IMR-90 (cell line): ENCODE measurements at regions not wholly inside any gene's neighbourhood (a gene's known extent, or its start where the extent isn't known, plus 50 kb on each side); places are given as distances from the start of the nearest gene placed in this dataset.

Experiments
- BHLHE40 ChIP-seq: fragments of 150-350 bp; IDR thresholded peaks from 2 replicates; pipeline ENCODE4 v1.6.1; 2016; ENCODE audit warnings: mild to moderate bottlenecking, low read depth, low read length
- CHD1 ChIP-seq: IDR thresholded peaks from 2 replicates; pipeline ENCODE4 v1.6.1; 2012; ENCODE audit warnings: low read depth, low read length, improper control_type of control experiment
- MAFK ChIP-seq: IDR thresholded peaks from 2 replicates; pipeline ENCODE4 v1.6.1; 2012; ENCODE audit warnings: low read depth, low read length, improper control_type of control experiment
- MAZ ChIP-seq: IDR thresholded peaks from 2 replicates; pipeline ENCODE4 v1.6.1; 2012; ENCODE audit warnings: low read depth, mild to moderate bottlenecking, low read length, improper control_type of control experiment, moderate library complexity, borderline replicate concordance
- MXI1 ChIP-seq: IDR thresholded peaks from 2 replicates; pipeline ENCODE4 v1.6.1; 2012; ENCODE audit warnings: low read depth, mild to moderate bottlenecking, low read length, moderate library complexity, borderline replicate concordance
- POLR2A ChIP-seq: IDR thresholded peaks from 2 replicates; pipeline ENCODE4 v1.6.1; 2012; ENCODE audit warnings: mild to moderate bottlenecking, low read depth, low read length
- USF2 ChIP-seq: fragments of 150-350 bp; IDR thresholded peaks from 2 replicates; pipeline ENCODE4 v1.6.1; 2017; ENCODE audit warnings: mild to moderate bottlenecking, antibody characterized with exemption, low read length, low read depth
- TF ChIP-seq, protein P1 (sequence below): conservative IDR thresholded peaks from 2 replicates; pipeline ENCODE4 v1.5.1; 2012; ENCODE audit warnings: mild to moderate bottlenecking, low read depth, low read length, improper control_type of control experiment

- TF ChIP-seq POLR2A (no peak), USF2 (no peak), MXI1 (no peak), CHD1 (no peak), MAFK (no peak), BHLHE40 (no peak), MAZ (no peak)
- TF ChIP-seq, protein P1, sequence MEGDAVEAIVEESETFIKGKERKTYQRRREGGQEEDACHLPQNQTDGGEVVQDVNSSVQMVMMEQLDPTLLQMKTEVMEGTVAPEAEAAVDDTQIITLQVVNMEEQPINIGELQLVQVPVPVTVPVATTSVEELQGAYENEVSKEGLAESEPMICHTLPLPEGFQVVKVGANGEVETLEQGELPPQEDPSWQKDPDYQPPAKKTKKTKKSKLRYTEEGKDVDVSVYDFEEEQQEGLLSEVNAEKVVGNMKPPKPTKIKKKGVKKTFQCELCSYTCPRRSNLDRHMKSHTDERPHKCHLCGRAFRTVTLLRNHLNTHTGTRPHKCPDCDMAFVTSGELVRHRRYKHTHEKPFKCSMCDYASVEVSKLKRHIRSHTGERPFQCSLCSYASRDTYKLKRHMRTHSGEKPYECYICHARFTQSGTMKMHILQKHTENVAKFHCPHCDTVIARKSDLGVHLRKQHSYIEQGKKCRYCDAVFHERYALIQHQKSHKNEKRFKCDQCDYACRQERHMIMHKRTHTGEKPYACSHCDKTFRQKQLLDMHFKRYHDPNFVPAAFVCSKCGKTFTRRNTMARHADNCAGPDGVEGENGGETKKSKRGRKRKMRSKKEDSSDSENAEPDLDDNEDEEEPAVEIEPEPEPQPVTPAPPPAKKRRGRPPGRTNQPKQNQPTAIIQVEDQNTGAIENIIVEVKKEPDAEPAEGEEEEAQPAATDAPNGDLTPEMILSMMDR: no peak
Measured at GRCh38 chr5:91957666-91958065, 574.5 kb upstream of the ARRDC3 start.
